RPMI7951 (cell line): ENCODE measurements at regions not wholly inside any gene's neighbourhood (a gene's known extent, or its start where the extent isn't known, plus 50 kb on each side); places are given as distances from the start of the nearest gene placed in this dataset.

Source experiments
- DNase-seq: peaks from one replicate; pipeline ENCODE4 v3.0.0-alpha.2; 2012; ENCODE audit warnings: low read depth

DNA sequence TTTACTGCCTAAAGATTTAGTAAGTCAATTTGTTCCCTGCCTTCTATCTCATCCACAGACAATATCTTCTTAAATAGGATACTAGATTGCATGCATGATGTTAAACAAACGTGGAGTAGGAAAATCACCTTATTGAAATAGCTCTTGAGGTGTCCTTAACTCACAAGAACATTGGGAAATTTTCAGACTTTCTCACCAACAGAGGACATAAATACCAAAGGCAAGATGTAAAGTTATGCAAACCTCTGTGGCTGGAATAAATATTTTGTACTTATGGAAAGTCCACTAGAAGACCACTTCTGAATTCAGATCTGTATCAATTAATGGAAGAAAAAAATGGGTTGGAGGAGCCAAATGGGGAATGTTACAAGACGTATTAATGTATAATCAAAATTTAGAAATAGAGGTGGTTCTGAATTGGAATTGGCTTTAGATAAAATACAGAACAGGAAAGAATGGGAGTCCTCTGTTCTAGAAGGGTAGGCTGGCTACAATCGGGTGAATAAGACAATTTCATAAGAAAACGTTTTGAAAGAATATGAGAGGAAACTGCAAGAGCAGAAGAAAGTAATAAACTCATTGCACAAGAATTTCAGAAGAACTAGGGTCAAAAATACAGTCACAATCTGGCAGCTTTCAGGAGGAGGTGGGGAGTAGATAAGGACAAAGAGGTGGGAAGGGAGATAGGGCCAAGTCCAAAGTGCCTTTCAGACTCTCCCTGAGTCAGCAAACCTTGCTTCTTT, 69.3 kb upstream of the FN1 start:
- no peak for DNase-seq

DNA sequence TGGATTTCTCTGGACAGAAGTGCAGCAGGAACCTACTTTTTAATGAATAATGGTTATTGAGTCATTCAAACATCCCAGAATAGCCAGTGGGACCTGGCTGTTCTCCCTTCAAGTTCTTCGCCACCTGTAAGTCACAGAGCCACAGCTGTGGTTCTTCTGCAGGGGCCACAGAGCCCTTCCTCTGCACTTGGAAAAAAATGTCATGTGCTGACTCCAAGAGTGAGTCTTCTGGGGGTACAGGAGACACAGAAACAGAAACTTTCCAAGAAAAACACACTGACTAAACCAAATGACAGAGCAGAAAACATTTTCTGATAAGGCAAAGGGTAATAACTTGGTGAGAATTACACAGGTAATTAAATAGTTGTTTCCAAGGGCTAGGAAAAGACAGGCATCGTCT, 68.7 kb upstream of the FN1 start:
- no peak for DNase-seq

DNA sequence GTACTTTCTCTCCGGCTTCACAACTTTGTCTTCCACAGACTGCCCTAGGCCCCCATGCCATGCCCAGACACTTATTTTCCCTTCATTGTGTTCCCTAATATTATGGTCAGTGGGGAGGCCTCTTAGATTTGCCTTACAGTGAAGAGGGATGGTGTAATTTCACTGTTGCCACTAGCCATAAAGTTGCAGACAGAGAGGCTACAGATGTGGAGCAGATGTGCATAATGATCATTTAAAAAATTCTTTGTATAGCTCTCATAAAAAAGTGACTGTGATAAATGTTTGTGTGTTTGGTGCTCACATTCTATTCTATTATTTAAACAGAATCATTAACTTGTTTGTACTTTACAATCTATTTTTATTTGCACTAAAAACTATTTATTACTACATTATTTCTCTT, 67.5 kb upstream of the FN1 start:
- no peak for DNase-seq

- no peak for DNase-seq
Observed at GRCh38 chr2:215500466-215500865, 64.6 kb upstream of the FN1 start.

- no peak for DNase-seq
Observed at GRCh38 chr2:215499331-215499730, 63.5 kb upstream of the FN1 start.

GRCh38 chr2:215498431-215498830, 62.6 kb upstream of the FN1 start:
- DNase-seq = no peak

- DNase-seq = no peak
Observed at GRCh38 chr2:215493376-215493775, 57.5 kb upstream of the FN1 start.

- DNase-seq = no peak
Observed at GRCh38 chr2:215489288-215489848, 53.5 kb upstream of the FN1 start.

DNA sequence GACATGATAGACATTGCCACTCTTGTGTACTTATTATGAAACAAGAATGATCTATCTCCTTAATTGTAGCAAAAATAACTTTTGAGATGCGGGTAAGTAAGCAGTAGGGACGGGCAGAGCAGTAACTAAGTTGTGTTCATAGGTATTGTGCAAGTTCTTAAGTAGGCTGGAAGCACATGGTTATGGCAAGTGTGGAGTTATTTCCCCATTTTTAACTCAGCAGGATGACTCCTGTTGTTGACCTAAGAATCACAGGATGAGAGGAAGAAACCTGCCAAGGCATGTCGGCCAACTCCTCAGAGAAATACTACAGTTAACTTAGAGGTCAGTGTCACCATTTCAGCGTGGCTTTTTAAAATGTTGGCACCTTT, 51.1 kb upstream of the FN1 start:
- DNase-seq = no peak

DNA sequence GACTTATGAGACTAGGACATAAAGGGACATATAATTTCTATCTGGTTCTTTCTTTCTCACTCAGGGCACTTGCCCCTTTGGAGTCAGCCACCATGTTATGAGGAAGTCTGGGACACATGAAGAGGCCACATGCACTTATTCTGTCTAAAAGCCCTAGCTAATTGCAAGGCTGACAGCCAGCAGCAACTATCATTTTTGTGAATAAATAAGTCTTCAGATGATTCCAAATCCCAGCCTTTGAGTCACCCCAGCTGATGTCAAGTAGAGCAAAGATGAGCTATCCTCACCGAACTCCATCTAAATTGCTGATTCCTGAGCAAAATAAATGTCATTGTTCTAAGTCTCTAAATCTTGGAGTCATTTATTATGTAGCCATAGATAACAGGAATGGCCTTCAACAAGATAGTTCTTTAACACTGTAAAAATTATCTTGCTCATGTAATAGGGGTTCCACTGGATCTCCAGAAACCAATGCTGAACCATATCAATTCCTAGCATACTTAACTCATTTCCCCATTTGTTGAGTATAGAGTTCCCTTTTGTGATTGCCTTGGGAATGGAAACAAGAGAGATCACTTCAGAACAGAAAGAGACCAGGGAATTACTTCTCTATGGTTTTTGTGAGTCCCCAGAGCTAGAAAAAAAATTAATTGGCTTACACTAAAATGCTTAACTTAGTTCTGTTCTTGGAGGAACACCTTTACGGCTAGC, 50.6 kb upstream of the FN1 start:
- DNase-seq = no peak
